ENCODE measurements at regions not wholly inside any gene's neighbourhood (a gene's known extent, or its start where the extent isn't known, plus 50 kb on each side); places are given as distances from the start of the nearest gene placed in this dataset.
A peak's percentile ranks its signal among the peaks of the same experiment; 100 is the strongest.

- DNase-seq (ENCODE audit: low spot score): no peak
Measured at GRCh38 chr4:134019657-134020056, 181.9 kb downstream of the PABPC4L start.

- no peak for DNase-seq (ENCODE audit: low spot score)
Measured at GRCh38 chr4:134018846-134019245, 182.7 kb downstream of the PABPC4L start.

- DNase-seq (ENCODE audit: low spot score): no peak
Measured at GRCh38 chr4:134001057-134001456, 200.5 kb downstream of the PABPC4L start.

- no peak for DNase-seq (ENCODE audit: low spot score)
Measured at GRCh38 chr4:133997436-133997835, 204.2 kb downstream of the PABPC4L start.

- DNase-seq (ENCODE audit: low spot score): peak; percentile 42
Measured at GRCh38 chr4:133996431-133997121, 205.0 kb downstream of the PABPC4L start.

GRCh38 chr4:133995243-133995960 lies 206.2 kb downstream of the PABPC4L start:
- no peak for DNase-seq (ENCODE audit: low spot score)

- no peak for DNase-seq (ENCODE audit: low spot score)
Measured at GRCh38 chr4:133982533-133983224, 218.9 kb downstream of the PABPC4L start.

- no peak for DNase-seq (ENCODE audit: low spot score)
Measured at GRCh38 chr4:133981327-133981726, 220.3 kb downstream of the PABPC4L start.

GRCh38 chr4:133972586-133972985 lies 229.0 kb downstream of the PABPC4L start:
- DNase-seq (ENCODE audit: low spot score): no peak

GRCh38 chr4:133969202-133969848 lies 232.3 kb downstream of the PABPC4L start:
- DNase-seq (ENCODE audit: low spot score): peak; percentile 77

- peak; percentile 72 for DNase-seq (ENCODE audit: low spot score)
Measured at GRCh38 chr4:133968174-133968573, 233.4 kb downstream of the PABPC4L start.

GRCh38 chr4:133960975-133961374 lies 240.6 kb downstream of the PABPC4L start:
- DNase-seq (ENCODE audit: low spot score): no peak

GRCh38 chr4:133943081-133943480 lies 258.5 kb downstream of the PABPC4L start:
- no peak for DNase-seq (ENCODE audit: low spot score)

- no peak for DNase-seq (ENCODE audit: low spot score)
Measured at GRCh38 chr4:133938061-133938460, 263.5 kb downstream of the PABPC4L start.

- no peak for DNase-seq (ENCODE audit: low spot score)
Measured at GRCh38 chr4:133929531-133930239, 271.9 kb downstream of the PABPC4L start.

- DNase-seq (ENCODE audit: low spot score): peak; percentile 16
Measured at GRCh38 chr4:133921280-133922195, 280.1 kb downstream of the PABPC4L start.

GRCh38 chr4:133920236-133920635 lies 281.4 kb downstream of the PABPC4L start:
- no peak for DNase-seq (ENCODE audit: low spot score)

- no peak for DNase-seq (ENCODE audit: low spot score)
Measured at GRCh38 chr4:133910165-133910564, 291.4 kb downstream of the PABPC4L start.

- no peak for DNase-seq (ENCODE audit: low spot score)
Measured at GRCh38 chr4:133903029-133903428, 298.6 kb downstream of the PABPC4L start.

GRCh38 chr4:133891011-133891410 lies 310.6 kb downstream of the PABPC4L start:
- DNase-seq (ENCODE audit: low spot score): no peak
